Activated CD4-positive, alpha-beta T cell treated with anti-CD3 and anti-CD28 coated beads, Interleukin-2, amount 50 U/mL, for 1 hour (primary cell): ENCODE measurements at regions not wholly inside any gene's neighbourhood (a gene's known extent, or its start where the extent isn't known, plus 50 kb on each side); places are given as distances from the start of the nearest gene placed in this dataset.

Source experiments
- DNase-seq: peaks from one replicate; pipeline ENCODE4 v3.0.0-alpha.2; 2020

- no peak for DNase-seq
Measured at GRCh38 chr1:90778486-90778885, 61.4 kb upstream of the BARHL2 start.

GRCh38 chr1:90773812-90774211 is 56.7 kb upstream of the BARHL2 start:
- DNase-seq: no peak

GRCh38 chr1:90768826-90769225 is 51.7 kb upstream of the BARHL2 start:
- no peak for DNase-seq

GRCh38 chr1:90768098-90768497 is 51.0 kb upstream of the BARHL2 start:
- DNase-seq: no peak
